GM21576 (cell line): ENCODE measurements at regions not wholly inside any gene's neighbourhood (a gene's known extent, or its start where the extent isn't known, plus 50 kb on each side); places are given as distances from the start of the nearest gene placed in this dataset.
"Not testable (repeated sequence)": the region's sequence is repeated elsewhere in the genome, so short reads cannot be mapped to it uniquely, and the experiment has no call there.

Experiments used
- ATAC-seq: cut with Tn5 transposase; IDR thresholded peaks from one replicate; pipeline ENCODE4 v1.9.1; 2021; ENCODE audit warnings: mild to moderate bottlenecking, moderate library complexity; ENCODE audit not compliant: unreplicated experiment

GRCh38 chr1:194014014-194014413 is 827.6 kb upstream of the B3GALT2 start:
- no peak for ATAC-seq

- no peak for ATAC-seq
These were observed 827.1 kb upstream of the B3GALT2 start for GRCh38 chr1:194013561-194013960.

GRCh38 chr1:194004146-194004545 is 817.7 kb upstream of the B3GALT2 start:
- ATAC-seq, result no peak

- ATAC-seq, result not testable (repeated sequence)
These were observed 815.4 kb upstream of the B3GALT2 start for GRCh38 chr1:194001726-194002350.

GRCh38 chr1:193988885-193989284 is 802.5 kb upstream of the B3GALT2 start:
- ATAC-seq, result no peak

GRCh38 chr1:193979219-193979618 is 792.8 kb upstream of the B3GALT2 start:
- no peak for ATAC-seq

- no peak for ATAC-seq
These were observed 787.9 kb upstream of the B3GALT2 start for GRCh38 chr1:193974286-193974798.

- no peak for ATAC-seq
These were observed 787.0 kb upstream of the B3GALT2 start for GRCh38 chr1:193973428-193973827.

GRCh38 chr1:193971595-193971994 is 785.2 kb upstream of the B3GALT2 start:
- ATAC-seq, result no peak

- no peak for ATAC-seq
These were observed 774.1 kb upstream of the B3GALT2 start for GRCh38 chr1:193960499-193960898.

GRCh38 chr1:193960040-193960439 is 773.6 kb upstream of the B3GALT2 start:
- ATAC-seq, result no peak

- no peak for ATAC-seq
These were observed 771.2 kb upstream of the B3GALT2 start for GRCh38 chr1:193957556-193958095.

- no peak for ATAC-seq
These were observed 766.5 kb upstream of the B3GALT2 start for GRCh38 chr1:193952778-193953374.

GRCh38 chr1:193951984-193952383 is 765.6 kb upstream of the B3GALT2 start:
- ATAC-seq, result no peak

GRCh38 chr1:193944454-193944853 is 758.0 kb upstream of the B3GALT2 start:
- ATAC-seq, result no peak

- ATAC-seq, result no peak
These were observed 753.8 kb upstream of the B3GALT2 start for GRCh38 chr1:193940176-193940575.

- no peak for ATAC-seq
These were observed 753.2 kb upstream of the B3GALT2 start for GRCh38 chr1:193939585-193939984.

- no peak for ATAC-seq
These were observed 750.9 kb upstream of the B3GALT2 start for GRCh38 chr1:193937308-193937707.

GRCh38 chr1:193932979-193933378 is 746.6 kb upstream of the B3GALT2 start:
- no peak for ATAC-seq

GRCh38 chr1:193931356-193931755 is 744.9 kb upstream of the B3GALT2 start:
- ATAC-seq, result no peak

GRCh38 chr1:193929374-193930033 is 743.1 kb upstream of the B3GALT2 start:
- no peak for ATAC-seq

GRCh38 chr1:193927550-193927949 is 741.1 kb upstream of the B3GALT2 start:
- ATAC-seq, result no peak
